HFF-Myc (cell line): ENCODE measurements at regions not wholly inside any gene's neighbourhood (a gene's known extent, or its start where the extent isn't known, plus 50 kb on each side); places are given as distances from the start of the nearest gene placed in this dataset.
A peak's percentile ranks its signal among the peaks of the same experiment; 100 is the strongest.

Source experiments
- DNase-seq: peaks from one replicate; pipeline ENCODE4 v3.0.0-alpha.2; 2011; ENCODE audit warnings: low read depth; ENCODE audit errors: extremely low read depth
- H3K4me3 ChIP-seq: replicated peaks from 2 replicates; pipeline ENCODE4 v1.5.1; 2011; ENCODE audit warnings: low read depth, mild to moderate bottlenecking, control low read depth, low read length
- TF ChIP-seq, protein P1 (sequence below): IDR thresholded peaks from 2 replicates; pipeline ENCODE4 v1.5.1; 2012; ENCODE audit warnings: mild to moderate bottlenecking, low read depth, low read length, control low read depth; ENCODE audit errors: missing control alignments

GRCh38 chr3:99249627-99250026, 348.1 kb upstream of the DCBLD2 start:
- TF ChIP-seq, protein P1, sequence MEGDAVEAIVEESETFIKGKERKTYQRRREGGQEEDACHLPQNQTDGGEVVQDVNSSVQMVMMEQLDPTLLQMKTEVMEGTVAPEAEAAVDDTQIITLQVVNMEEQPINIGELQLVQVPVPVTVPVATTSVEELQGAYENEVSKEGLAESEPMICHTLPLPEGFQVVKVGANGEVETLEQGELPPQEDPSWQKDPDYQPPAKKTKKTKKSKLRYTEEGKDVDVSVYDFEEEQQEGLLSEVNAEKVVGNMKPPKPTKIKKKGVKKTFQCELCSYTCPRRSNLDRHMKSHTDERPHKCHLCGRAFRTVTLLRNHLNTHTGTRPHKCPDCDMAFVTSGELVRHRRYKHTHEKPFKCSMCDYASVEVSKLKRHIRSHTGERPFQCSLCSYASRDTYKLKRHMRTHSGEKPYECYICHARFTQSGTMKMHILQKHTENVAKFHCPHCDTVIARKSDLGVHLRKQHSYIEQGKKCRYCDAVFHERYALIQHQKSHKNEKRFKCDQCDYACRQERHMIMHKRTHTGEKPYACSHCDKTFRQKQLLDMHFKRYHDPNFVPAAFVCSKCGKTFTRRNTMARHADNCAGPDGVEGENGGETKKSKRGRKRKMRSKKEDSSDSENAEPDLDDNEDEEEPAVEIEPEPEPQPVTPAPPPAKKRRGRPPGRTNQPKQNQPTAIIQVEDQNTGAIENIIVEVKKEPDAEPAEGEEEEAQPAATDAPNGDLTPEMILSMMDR, result no peak
- no peak for DNase-seq
- no peak overlapping the region for H3K4me3 ChIP-seq

GRCh38 chr3:99248913-99249312, 347.4 kb upstream of the DCBLD2 start:
- TF ChIP-seq, protein P1, result no peak
- no peak overlapping the region for H3K4me3 ChIP-seq
- no peak for DNase-seq

GRCh38 chr3:99248130-99248529, 346.6 kb upstream of the DCBLD2 start:
- H3K4me3 ChIP-seq, result no peak overlapping the region
- no peak for DNase-seq
- TF ChIP-seq, protein P1, result no peak

DNA sequence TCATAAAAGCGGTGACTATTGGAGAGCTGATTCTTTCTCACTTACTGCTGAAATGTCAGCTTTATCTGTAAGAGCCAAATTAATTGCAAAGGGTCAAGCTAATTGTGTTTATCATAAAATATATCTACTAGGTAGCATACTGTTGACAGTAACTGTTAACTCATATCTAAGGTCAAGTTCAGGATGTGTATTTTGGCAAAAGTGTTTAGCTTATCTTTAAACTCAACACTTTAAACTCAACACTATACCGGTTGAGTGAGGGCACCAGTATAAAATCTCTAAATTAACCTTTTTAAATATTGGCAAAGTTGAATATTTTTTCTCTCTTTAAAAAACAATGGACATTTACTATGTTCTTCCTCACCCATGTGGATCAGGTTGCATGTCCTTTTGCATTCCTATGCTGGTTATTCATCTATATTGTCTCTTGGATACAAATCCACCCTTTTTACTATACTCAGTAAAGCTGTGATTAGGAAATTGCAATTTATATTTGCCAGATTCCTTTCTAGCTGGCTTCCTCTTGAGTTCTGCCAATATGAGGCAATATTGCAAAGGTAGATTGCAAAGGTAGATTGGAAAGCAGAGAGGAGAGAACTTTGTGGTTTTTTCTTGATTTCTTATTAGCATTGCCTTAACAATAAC, 344.6 kb upstream of the DCBLD2 start:
- H3K4me3 ChIP-seq, result no peak overlapping the region
- peak; percentile 7 for DNase-seq
- TF ChIP-seq, protein P1, result no peak

DNA sequence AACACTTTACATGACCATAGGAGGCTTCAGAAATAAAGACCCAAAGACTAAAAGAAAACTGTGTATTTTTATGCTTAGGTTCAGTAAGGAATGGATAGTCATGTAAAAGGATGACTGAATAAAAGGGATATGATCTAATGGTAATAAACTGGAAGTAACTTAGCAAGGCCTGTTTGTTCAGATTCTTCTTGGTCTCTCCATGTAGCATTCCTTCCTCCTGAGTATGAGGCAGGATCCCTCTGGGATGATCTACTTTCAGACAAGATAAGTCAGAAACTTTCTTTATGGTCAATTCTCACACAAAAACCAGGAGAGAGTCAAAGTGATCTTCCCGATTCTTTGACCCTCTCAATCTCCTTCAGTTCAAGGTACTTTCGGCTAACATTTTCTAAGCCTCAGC, 340.8 kb upstream of the DCBLD2 start:
- TF ChIP-seq, protein P1, result no peak
- no peak overlapping the region for H3K4me3 ChIP-seq
- DNase-seq, result no peak

DNA sequence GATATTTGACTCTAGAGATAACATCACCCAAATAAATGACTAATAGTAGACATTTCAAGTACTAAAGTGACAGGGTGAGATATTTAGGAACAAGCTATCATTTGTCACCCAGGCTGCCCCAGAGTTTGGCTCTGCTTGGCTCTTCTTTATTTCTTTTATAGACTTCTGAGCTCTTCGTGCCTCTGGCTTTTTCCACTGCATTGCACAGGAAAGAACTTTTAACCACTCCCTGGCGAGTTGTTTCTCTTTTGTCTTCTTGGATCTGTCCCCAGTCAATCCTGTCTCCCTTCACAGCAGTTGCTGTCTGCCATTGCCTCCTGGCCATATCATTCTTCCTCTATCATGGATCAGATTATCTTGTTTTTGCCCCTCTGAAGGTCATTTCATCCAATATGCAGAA, 339.2 kb upstream of the DCBLD2 start:
- no peak for DNase-seq
- H3K4me3 ChIP-seq, result no peak overlapping the region
- TF ChIP-seq, protein P1, result no peak

DNA sequence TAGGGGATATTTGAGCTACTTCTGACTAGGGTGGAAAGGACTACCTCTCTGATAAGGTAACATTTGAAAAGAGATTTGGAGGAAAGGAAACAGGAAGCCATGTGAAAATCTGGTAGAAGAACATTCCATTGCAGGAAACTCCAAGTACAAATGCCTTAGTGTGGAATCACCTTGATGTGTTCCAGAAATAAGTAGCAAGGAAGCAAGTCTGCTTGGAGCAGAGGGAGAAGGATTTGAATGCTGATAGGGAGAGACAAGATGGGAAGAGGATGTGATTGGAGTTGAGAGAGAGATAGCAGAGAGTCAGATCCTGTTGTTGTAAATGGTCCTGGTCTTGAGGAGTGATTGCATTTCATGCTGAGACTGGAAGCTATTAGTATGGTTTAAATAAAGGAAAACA, 335.1 kb upstream of the DCBLD2 start:
- no peak for DNase-seq
- TF ChIP-seq, protein P1, result no peak
- H3K4me3 ChIP-seq, result no peak overlapping the region
